GM12875 (cell line): ENCODE measurements at regions not wholly inside any gene's neighbourhood (a gene's known extent, or its start where the extent isn't known, plus 50 kb on each side); places are given as distances from the start of the nearest gene placed in this dataset.

Experiments used
- H3K4me3 ChIP-seq: one replicate; pipeline ENCODE4 v1.5.1; 2011; ENCODE audit warnings: low read depth, low read length, control low read depth
- CTCF ChIP-seq: IDR thresholded peaks from 2 replicates; pipeline ENCODE4 v1.5.1; 2011; ENCODE audit warnings: low read depth, mild to moderate bottlenecking, control low read depth, inconsistent platforms, low read length, moderate library complexity, borderline replicate concordance; ENCODE audit not compliant: insufficient read depth

GRCh38 chr13:84418041-84418440 is 535.8 kb upstream of the SLITRK1 start:
- H3K4me3 ChIP-seq, result no peak overlapping the region
- no peak for TF ChIP-seq CTCF

DNA sequence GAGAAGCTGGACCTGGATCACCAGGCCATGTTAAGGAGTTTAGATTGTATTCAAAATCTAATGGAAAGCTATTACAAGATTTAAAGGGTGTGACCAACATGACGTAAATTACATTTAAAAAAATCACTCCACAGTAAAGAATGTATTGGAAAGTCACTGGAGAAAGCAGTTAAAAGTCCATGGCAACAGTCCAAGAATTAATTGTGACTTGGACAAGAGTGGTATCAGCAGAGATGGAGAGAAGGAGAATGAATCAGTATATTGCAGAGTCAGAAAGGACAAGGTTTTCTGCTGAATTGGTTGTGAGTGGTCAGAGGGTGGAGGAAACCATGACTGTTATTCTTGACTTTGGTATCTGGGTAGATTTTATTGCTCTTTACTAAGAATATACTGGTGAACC is 535.1 kb upstream of the SLITRK1 start:
- H3K4me3 ChIP-seq, result no peak overlapping the region
- TF ChIP-seq CTCF, result no peak

GRCh38 chr13:84413016-84413415 is 530.7 kb upstream of the SLITRK1 start:
- no peak for TF ChIP-seq CTCF

GRCh38 chr13:84405286-84405685 is 523.0 kb upstream of the SLITRK1 start:
- no peak overlapping the region for H3K4me3 ChIP-seq
- TF ChIP-seq CTCF, result no peak

More at GRCh38 chr13:84413016-84413415, 530.7 kb upstream of the SLITRK1 start:
- no peak overlapping the region for H3K4me3 ChIP-seq

- no peak overlapping the region for H3K4me3 ChIP-seq
- no peak for TF ChIP-seq CTCF
Measured at GRCh38 chr13:84400706-84401105, 518.4 kb upstream of the SLITRK1 start.

DNA sequence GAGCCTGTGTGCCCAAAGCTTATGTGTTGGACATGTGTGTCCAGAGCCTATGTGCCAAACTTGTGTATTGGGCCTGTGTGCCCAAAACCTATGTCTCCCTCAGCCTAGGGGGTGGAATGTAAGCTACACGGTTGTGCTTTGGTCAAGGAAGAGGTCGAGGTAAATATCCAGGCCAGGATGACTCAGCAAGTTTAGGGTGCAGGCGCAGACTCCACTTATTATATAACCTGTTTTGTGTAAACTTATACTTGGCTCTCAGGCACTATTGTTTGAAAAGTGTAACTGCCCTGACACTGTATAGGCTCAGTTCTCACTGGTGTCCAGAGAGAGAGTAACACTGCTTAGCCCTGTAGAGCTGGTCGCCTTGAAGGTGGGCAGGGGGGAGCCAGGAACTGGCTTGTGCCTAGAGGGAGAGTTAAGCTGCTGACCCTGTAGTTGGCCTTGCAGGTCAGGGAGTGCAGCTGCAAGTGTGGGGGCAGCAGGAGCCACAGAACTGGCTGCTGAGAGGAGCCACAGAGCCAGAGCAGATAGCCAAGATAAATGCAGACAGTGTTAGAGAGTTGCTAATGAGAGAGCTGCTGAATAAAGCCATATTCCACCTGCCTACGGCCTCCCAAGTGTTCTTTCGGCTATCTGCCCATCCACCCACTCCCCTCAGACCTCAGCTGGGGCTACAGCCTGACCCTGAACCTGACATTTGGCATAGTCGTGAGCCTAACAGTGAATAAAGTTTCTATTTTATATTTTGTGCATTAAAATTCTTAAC is 517.2 kb upstream of the SLITRK1 start:
- no peak overlapping the region for H3K4me3 ChIP-seq
- no peak for TF ChIP-seq CTCF

DNA sequence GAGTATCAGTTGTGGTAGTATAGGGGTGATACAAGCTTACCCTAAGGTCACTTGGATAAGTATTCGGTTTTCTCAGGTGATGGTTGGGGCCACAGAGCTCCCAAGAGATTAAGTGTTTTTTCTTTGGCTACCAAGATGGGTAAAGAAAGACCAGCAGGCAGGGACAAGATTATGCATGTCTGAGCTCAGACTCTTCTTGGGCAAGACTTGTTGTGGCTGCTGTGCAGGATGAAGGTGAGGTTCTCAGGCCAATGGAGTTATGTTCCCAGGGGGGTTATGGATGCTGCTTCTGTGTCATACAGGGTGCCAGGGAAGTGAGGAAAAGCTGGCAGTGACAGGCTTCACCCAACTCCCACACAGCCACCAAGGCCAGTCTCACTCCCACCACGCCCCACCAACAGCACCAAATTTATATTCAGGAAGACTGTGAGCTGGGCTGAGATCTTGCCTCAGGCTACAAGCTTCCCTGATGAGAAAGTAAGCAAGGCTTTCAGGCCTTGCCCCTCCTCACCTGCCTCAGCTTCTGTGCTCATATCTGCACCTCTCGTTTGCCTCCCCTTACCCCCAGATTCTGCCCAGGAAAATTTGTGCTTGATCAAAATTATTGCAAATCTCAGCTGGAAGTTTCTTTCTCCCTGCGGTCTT is 511.8 kb upstream of the SLITRK1 start:
- H3K4me3 ChIP-seq, result no peak overlapping the region
- no peak for TF ChIP-seq CTCF
